ENCODE measurements at regions not wholly inside any gene's neighbourhood (a gene's known extent, or its start where the extent isn't known, plus 50 kb on each side); places are given as distances from the start of the nearest gene placed in this dataset.

- no peak for DNase-seq (ENCODE audit: low read depth, low spot score)
These were observed 393.7 kb downstream of the TMEM135 start for GRCh38 chr11:87431392-87431791.

GRCh38 chr11:87430821-87431220 is 393.1 kb downstream of the TMEM135 start:
- DNase-seq (ENCODE audit: low read depth, low spot score): no peak

- DNase-seq (ENCODE audit: low read depth, low spot score): no peak
These were observed 392.3 kb downstream of the TMEM135 start for GRCh38 chr11:87429996-87430395.

- DNase-seq (ENCODE audit: low read depth, low spot score): no peak
These were observed 390.5 kb downstream of the TMEM135 start for GRCh38 chr11:87428266-87428665.

- DNase-seq (ENCODE audit: low read depth, low spot score): peak; percentile 4
These were observed 388.2 kb downstream of the TMEM135 start for GRCh38 chr11:87425943-87426342.

- DNase-seq (ENCODE audit: low read depth, low spot score): peak; percentile 5
These were observed 387.7 kb downstream of the TMEM135 start for GRCh38 chr11:87425391-87425790.

- peak; percentile 28 for DNase-seq (ENCODE audit: low read depth, low spot score)
These were observed 385.4 kb downstream of the TMEM135 start for GRCh38 chr11:87423161-87423560.

GRCh38 chr11:87422566-87422965 is 384.8 kb downstream of the TMEM135 start:
- peak; percentile 88 for DNase-seq (ENCODE audit: low read depth, low spot score)

GRCh38 chr11:87421422-87421821 is 383.7 kb downstream of the TMEM135 start:
- peak; percentile 81 for DNase-seq (ENCODE audit: low read depth, low spot score)

GRCh38 chr11:87417951-87418350 is 380.2 kb downstream of the TMEM135 start:
- no peak for DNase-seq (ENCODE audit: low read depth, low spot score)

- DNase-seq (ENCODE audit: low read depth, low spot score): no peak
These were observed 368.1 kb downstream of the TMEM135 start for GRCh38 chr11:87405843-87406242.

GRCh38 chr11:87405356-87405755 is 367.6 kb downstream of the TMEM135 start:
- DNase-seq (ENCODE audit: low read depth, low spot score): no peak

GRCh38 chr11:87401653-87402052 is 363.9 kb downstream of the TMEM135 start:
- no peak for DNase-seq (ENCODE audit: low read depth, low spot score)

GRCh38 chr11:87399341-87399740 is 361.6 kb downstream of the TMEM135 start:
- no peak for DNase-seq (ENCODE audit: low read depth, low spot score)

GRCh38 chr11:87398931-87399330 is 361.2 kb downstream of the TMEM135 start:
- peak; percentile 3 for DNase-seq (ENCODE audit: low read depth, low spot score)

- DNase-seq (ENCODE audit: low read depth, low spot score): no peak
These were observed 359.5 kb downstream of the TMEM135 start for GRCh38 chr11:87397011-87397865.

GRCh38 chr11:87394924-87395323 is 357.2 kb downstream of the TMEM135 start:
- no peak for DNase-seq (ENCODE audit: low read depth, low spot score)

- no peak for DNase-seq (ENCODE audit: low read depth, low spot score)
These were observed 354.9 kb downstream of the TMEM135 start for GRCh38 chr11:87392665-87393064.

- DNase-seq (ENCODE audit: low read depth, low spot score): no peak
These were observed 353.8 kb downstream of the TMEM135 start for GRCh38 chr11:87391496-87391895.

GRCh38 chr11:87384078-87384729 is 346.5 kb downstream of the TMEM135 start:
- DNase-seq (ENCODE audit: low read depth, low spot score): no peak

GRCh38 chr11:87374038-87374807 is 336.5 kb downstream of the TMEM135 start:
- DNase-seq (ENCODE audit: low read depth, low spot score): no peak
